HL-60 (cell line): ENCODE measurements at regions not wholly inside any gene's neighbourhood (a gene's known extent, or its start where the extent isn't known, plus 50 kb on each side); places are given as distances from the start of the nearest gene placed in this dataset.
"Not testable (repeated sequence)": the region's sequence is repeated elsewhere in the genome, so short reads cannot be mapped to it uniquely, and the experiment has no call there.

Experiments used
- DNase-seq, 2 experiments: peaks; one replicate each; pipeline ENCODE4 v3.0.0-alpha.2; 2010 to 2020; ENCODE audit warnings: low read depth in 1 of 2, low spot score in 1 of 2
- H3K27ac ChIP-seq: fragments of 250-450 bp; sonication (Bioruptor Pico); replicated peaks from 2 replicates; pipeline ENCODE4 v1.5.1; 2020; ENCODE audit warnings: mild to moderate bottlenecking, moderate library complexity
- H3K27me3 ChIP-seq: fragments of 250-450 bp; sonication (Bioruptor Pico); 2 replicates; pipeline ENCODE4 v1.5.1; 2021; ENCODE audit warnings: mild to moderate bottlenecking, moderate library complexity; ENCODE audit not compliant: insufficient read depth, poor library complexity, severe bottlenecking
- H3K4me3 ChIP-seq: replicated peaks from 2 replicates; pipeline ENCODE4 v1.5.1; 2011; ENCODE audit warnings: mild to moderate bottlenecking, control low read depth, low read length; ENCODE audit not compliant: insufficient read depth
- GABPA ChIP-seq: IDR thresholded peaks from 2 replicates; pipeline ENCODE4 v1.6.1; 2012; ENCODE audit warnings: low read depth
- POLR2AphosphoS5 ChIP-seq: IDR thresholded peaks from 2 replicates; pipeline ENCODE4 v1.6.1; 2012; ENCODE audit warnings: low read depth
- SPI1 ChIP-seq: IDR thresholded peaks from 2 replicates; pipeline ENCODE4 v1.6.1; 2012; ENCODE audit warnings: low read depth, mild to moderate bottlenecking, borderline replicate concordance
- TF ChIP-seq, protein P1 (sequence below): IDR thresholded peaks from 2 replicates; pipeline ENCODE4 v1.6.1; 2012; ENCODE audit warnings: low read depth; ENCODE audit not compliant: insufficient replicate concordance
- TF ChIP-seq, protein P2 (sequence below): IDR thresholded peaks from one replicate; pipeline ENCODE4 v1.5.1; 2011; ENCODE audit warnings: low read length, control low read depth, inconsistent platforms; ENCODE audit not compliant: insufficient read depth

DNA sequence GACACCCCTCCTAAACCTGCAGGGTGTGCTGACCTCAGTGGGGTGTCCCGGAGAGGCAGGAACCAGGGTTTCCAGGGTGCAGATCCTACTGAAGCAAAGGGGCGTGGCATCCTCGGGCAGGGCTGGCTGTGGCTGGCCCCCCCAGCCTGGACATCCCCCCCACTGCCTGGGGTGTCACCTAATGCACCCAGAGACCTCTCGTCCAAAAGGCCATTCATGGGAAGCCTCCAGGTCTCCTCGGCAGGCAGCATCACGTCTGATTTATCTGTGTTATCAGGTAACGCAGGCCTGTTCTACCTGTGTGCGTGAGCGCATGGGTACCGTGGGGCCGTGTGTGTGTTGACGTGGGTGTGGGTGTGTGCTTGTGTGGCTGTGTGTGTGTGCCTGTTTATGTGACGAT lies 210.0 kb downstream of the SHOX start:
- TF ChIP-seq, protein P1, sequence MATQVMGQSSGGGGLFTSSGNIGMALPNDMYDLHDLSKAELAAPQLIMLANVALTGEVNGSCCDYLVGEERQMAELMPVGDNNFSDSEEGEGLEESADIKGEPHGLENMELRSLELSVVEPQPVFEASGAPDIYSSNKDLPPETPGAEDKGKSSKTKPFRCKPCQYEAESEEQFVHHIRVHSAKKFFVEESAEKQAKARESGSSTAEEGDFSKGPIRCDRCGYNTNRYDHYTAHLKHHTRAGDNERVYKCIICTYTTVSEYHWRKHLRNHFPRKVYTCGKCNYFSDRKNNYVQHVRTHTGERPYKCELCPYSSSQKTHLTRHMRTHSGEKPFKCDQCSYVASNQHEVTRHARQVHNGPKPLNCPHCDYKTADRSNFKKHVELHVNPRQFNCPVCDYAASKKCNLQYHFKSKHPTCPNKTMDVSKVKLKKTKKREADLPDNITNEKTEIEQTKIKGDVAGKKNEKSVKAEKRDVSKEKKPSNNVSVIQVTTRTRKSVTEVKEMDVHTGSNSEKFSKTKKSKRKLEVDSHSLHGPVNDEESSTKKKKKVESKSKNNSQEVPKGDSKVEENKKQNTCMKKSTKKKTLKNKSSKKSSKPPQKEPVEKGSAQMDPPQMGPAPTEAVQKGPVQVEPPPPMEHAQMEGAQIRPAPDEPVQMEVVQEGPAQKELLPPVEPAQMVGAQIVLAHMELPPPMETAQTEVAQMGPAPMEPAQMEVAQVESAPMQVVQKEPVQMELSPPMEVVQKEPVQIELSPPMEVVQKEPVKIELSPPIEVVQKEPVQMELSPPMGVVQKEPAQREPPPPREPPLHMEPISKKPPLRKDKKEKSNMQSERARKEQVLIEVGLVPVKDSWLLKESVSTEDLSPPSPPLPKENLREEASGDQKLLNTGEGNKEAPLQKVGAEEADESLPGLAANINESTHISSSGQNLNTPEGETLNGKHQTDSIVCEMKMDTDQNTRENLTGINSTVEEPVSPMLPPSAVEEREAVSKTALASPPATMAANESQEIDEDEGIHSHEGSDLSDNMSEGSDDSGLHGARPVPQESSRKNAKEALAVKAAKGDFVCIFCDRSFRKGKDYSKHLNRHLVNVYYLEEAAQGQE, result no peak
- TF ChIP-seq, protein P2, sequence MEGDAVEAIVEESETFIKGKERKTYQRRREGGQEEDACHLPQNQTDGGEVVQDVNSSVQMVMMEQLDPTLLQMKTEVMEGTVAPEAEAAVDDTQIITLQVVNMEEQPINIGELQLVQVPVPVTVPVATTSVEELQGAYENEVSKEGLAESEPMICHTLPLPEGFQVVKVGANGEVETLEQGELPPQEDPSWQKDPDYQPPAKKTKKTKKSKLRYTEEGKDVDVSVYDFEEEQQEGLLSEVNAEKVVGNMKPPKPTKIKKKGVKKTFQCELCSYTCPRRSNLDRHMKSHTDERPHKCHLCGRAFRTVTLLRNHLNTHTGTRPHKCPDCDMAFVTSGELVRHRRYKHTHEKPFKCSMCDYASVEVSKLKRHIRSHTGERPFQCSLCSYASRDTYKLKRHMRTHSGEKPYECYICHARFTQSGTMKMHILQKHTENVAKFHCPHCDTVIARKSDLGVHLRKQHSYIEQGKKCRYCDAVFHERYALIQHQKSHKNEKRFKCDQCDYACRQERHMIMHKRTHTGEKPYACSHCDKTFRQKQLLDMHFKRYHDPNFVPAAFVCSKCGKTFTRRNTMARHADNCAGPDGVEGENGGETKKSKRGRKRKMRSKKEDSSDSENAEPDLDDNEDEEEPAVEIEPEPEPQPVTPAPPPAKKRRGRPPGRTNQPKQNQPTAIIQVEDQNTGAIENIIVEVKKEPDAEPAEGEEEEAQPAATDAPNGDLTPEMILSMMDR, result no peak
- no peak for TF ChIP-seq GABPA
- TF ChIP-seq POLR2AphosphoS5, result no peak
- no peak for TF ChIP-seq SPI1
- DNase-seq, result no peak
- H3K4me3 ChIP-seq, result no peak overlapping the region
- no peak overlapping the region for H3K27ac ChIP-seq
- H3K27me3 ChIP-seq, result no peaks in the 10 kb centered on the region

DNA sequence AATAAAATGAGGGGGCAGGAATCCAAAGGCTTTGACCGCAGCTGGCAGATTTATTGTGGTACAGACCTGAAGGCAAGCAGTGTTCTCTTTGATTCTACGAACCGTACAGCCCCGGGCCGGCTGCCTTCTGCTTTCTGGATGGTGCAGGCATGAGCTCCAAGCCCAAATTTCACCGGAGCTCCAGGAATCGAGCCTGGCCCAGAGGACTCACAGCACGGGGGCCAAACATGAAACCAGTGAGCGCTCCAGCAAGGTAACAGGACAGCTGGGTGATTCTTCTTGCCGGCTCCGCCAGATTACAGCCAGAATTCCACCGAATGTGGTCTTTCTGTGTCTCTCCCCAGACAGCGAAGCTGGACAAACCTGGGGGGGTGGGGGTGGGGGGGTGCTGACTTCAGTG lies 208.1 kb downstream of the SHOX start:
- not testable (repeated sequence) for H3K27me3 ChIP-seq, H3K4me3 ChIP-seq, DNase-seq, H3K27ac ChIP-seq

DNA sequence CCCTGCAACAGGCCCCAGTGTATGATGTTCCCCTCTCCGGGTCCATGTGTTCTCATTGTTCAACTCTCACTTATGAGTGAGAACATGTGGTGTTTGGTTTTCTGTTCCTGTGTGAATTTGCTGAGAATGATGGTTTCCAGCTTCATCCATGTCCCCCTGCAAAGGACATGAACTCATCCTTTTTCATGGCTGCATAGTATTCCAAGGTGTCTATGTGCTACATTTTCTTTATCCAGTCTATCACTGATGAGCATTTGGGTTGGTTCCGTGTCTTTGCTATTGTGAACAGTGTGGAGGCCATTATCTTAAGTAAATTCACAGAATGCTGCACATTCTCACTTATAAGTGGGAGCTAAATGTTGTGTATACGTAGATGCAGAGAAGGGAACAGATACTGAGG lies 205.3 kb downstream of the SHOX start:
- not testable (repeated sequence) for H3K27ac ChIP-seq, H3K27me3 ChIP-seq, DNase-seq

DNA sequence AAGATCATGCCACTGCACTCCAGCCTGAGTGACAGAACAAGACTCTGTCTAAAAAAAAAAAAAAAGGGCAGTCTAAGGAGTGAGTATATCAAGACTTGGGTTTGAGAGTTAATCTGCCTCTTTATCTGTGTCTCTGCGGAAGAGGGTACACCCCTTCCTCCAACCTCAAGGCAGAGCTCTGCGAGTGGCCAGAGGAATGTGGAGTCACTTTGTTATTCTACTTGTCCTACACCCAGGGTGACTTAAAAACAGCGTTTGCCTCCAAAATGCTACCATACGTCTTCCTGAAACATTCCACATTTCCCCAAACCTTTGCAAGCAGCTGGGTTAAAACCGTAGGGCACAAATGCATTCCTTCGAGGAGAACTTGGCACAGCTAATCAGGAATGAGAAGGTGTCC lies 199.9 kb downstream of the SHOX start:
- no peak overlapping the region for H3K27ac ChIP-seq
- H3K27me3 ChIP-seq, result no peaks in the 10 kb centered on the region
- H3K4me3 ChIP-seq, result no peak overlapping the region
- TF ChIP-seq, protein P1, result no peak
- TF ChIP-seq GABPA (no peak), SPI1 (no peak), POLR2AphosphoS5 (no peak)
- TF ChIP-seq, protein P2, result no peak
- DNase-seq, result no peak

More for the DNA sequence above, 205.3 kb downstream of the SHOX start:
- H3K4me3 ChIP-seq, result not testable (repeated sequence)

DNA sequence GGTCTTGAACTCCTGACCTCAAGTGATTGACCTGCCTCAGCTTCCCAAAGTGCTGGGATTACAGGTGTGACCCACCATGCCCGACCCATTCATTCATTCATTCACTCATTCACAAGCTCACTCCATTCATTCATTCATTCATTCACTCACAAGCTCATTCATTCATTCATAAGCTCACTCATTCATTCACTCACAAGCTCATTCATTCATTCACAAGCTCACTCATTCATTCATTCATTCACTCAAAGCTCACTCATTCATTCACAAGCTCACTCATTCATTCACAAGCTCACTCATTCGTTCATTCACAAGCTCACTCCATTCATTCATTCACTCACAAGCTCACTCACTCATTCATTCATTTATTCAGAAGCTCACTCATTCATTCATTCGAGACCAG lies 198.6 kb downstream of the SHOX start:
- Histone ChIP-seq H3K27ac (no peak overlapping the region), H3K4me3 (no peak overlapping the region), H3K27me3 (no peaks in the 10 kb centered on the region)
- DNase-seq, result no peak
- TF ChIP-seq, protein P2, result no peak
- no peak for TF ChIP-seq GABPA
- TF ChIP-seq, protein P1, result no peak
- no peak for TF ChIP-seq POLR2AphosphoS5
- TF ChIP-seq SPI1, result no peak
